ENCODE measurements at regions not wholly inside any gene's neighbourhood (a gene's known extent, or its start where the extent isn't known, plus 50 kb on each side); places are given as distances from the start of the nearest gene placed in this dataset.

DNA sequence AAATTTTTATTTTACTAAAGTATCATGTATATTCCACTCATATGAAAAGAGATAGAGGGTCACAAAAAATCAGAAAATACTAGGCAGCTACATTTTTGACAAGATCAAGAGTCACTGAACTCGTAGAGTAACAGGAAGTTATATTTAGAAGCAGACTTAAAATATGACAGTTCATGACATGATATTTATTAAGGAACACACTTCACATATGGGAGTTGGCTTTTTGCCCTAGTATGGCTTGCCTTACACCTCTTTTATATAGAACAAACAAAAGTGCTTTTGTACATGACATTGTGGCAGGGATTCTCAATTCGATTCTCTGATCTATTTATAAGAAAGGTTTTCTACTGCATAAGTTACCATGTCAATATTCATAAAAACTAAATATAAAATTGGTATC is 80.1 kb upstream of the GBE1 start:
- no peaks in the 10 kb centered on the region for H3K36me3 Mint-ChIP-seq (ENCODE audit: low read depth)
- Histone ChIP-seq H3K4me1 (ENCODE audit: insufficient read depth) (peaks cover 29% of the 10 kb centered on the region), H2AFZ (no peak overlapping the region), H3K79me2 (replicated peaks; ENCODE audit: insufficient read depth) (no peaks in the 10 kb centered on the region), H3K9me2 (ENCODE audit: insufficient read depth) (no peaks in the 10 kb centered on the region), H3F3A (replicated peaks; ENCODE audit: low read depth) (no peaks in the 10 kb centered on the region), H3K27ac (ENCODE audit: low read depth) (no peak overlapping the region), H3K4me2 (no peak overlapping the region), H3K4me3 (no peak overlapping the region), H3K27me3 (ENCODE audit: insufficient read depth) (no peaks in the 10 kb centered on the region), H4K20me1 (replicated peaks; ENCODE audit: insufficient read depth) (no peaks in the 10 kb centered on the region), H3K36me3 (ENCODE audit: insufficient read depth) (no peaks in the 10 kb centered on the region)
- H3K27me3 Mint-ChIP-seq (ENCODE audit: insufficient read depth, low read depth, poor library complexity), result no peaks in the 10 kb centered on the region
- no peak overlapping the region for H3K27ac Mint-ChIP-seq
- no peaks in the 10 kb centered on the region for H3K9me3 Mint-ChIP-seq
- ATAC-seq, result no peak
- DNase-seq (ENCODE audit: low spot score), result no peak
- H3K4me1 Mint-ChIP-seq, result peaks cover 31% of the 10 kb centered on the region
- H3K4me3 Mint-ChIP-seq, result no peak overlapping the region
- TF ChIP-seq STAT1 (IDR thresholded peaks at IDR 0.05; ENCODE audit: unreplicated experiment) (no peak), CTCF (conservative IDR thresholded peaks at IDR 0.05; ENCODE audit: low read depth in 2 of 2) (no peak), POLR2AphosphoS5 (IDR thresholded peaks at IDR 0.05; ENCODE audit: low read depth) (no peak), EZH2phosphoT487 (IDR thresholded peaks at IDR 0.05; ENCODE audit: unreplicated experiment) (no peak), ZNF331 (CRISPR knock-in tag; IDR thresholded peaks at IDR 0.05; ENCODE audit: low read depth) (no peak), ZNF114 (CRISPR knock-in tag; IDR thresholded peaks at IDR 0.05) (no peak), ZNF462 (CRISPR knock-in tag; IDR thresholded peaks at IDR 0.05) (no peak), JUNB (IDR thresholded peaks at IDR 0.05; ENCODE audit: unreplicated experiment) (no peak)
- TF ChIP-seq, protein P1, sequence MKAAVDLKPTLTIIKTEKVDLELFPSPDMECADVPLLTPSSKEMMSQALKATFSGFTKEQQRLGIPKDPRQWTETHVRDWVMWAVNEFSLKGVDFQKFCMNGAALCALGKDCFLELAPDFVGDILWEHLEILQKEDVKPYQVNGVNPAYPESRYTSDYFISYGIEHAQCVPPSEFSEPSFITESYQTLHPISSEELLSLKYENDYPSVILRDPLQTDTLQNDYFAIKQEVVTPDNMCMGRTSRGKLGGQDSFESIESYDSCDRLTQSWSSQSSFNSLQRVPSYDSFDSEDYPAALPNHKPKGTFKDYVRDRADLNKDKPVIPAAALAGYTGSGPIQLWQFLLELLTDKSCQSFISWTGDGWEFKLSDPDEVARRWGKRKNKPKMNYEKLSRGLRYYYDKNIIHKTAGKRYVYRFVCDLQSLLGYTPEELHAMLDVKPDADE (IDR thresholded peaks at IDR 0.05), result no peak
